HepG2 (cell line): ENCODE measurements at regions not wholly inside any gene's neighbourhood (a gene's known extent, or its start where the extent isn't known, plus 50 kb on each side); places are given as distances from the start of the nearest gene placed in this dataset.

ENCODE experiments used
- ATAC-seq: fragments of 200-7000 bp; cut with Tn5 transposase; 3 replicates; pipeline ENCODE4 v1.9.1; 2020; ENCODE audit warnings: mild to moderate bottlenecking, moderate library complexity
- BruUV-seq: library from RNA; stranded (reverse); fragments of 400-500 nt; replicated peaks from 2 replicates; lab custom pipeline; 2021; lab: Mats Ljungman, UMichigan
- CTCF ChIA-PET: fragments of 300-600 bp; formaldehyde crosslinking; extraction: SDS; loops from one replicate; lab custom pipeline; 2021; ENCODE audit warnings: low total read pairs, inconsistent platforms, low intra/inter-chr PET ratio; lab: Yijun Ruan, JAX
- POLR2A ChIA-PET: fragments of 350-600 bp; sonication (Branson Sonifier 250); formaldehyde crosslinking; loops from one replicate; lab custom pipeline; 2020; ENCODE audit warnings: antibody characterized with exemption, inconsistent platforms; lab: Yijun Ruan, JAX
- DNase-seq: peaks from one replicate; pipeline ENCODE4 v3.0.0-alpha.2; 2015; ENCODE audit warnings: low spot score
- FAIRE-seq: peaks from 3 replicates; lab custom pipeline; 2011; peaks lifted over from hg19 to GRCh38; lab: Jason Lieb, UNC
- H2AFZ ChIP-seq: one replicate; pipeline ENCODE4 v1.6.1; 2011; ENCODE audit warnings: low read length, inconsistent platforms
- H3K27ac ChIP-seq: fragments of 300-600 bp; 3 replicates; pipeline ENCODE4 v1.8.0; 2011; ENCODE audit warnings: mixed run types, mild to moderate bottlenecking, mixed read lengths, low read length, inconsistent platforms; ENCODE audit not compliant: insufficient read depth; ENCODE audit errors: extremely low read length
- H3K27me3 ChIP-seq, 2 experiments: fragments of 200-600 bp in 1 of 2; 2 replicates in 1 of 2; 3 replicates in 1 of 2; pipeline versions ENCODE4 v1.6.0 to v1.8.0; 2011; ENCODE audit warnings: low read length in 2 of 2, mild to moderate bottlenecking in 2 of 2, moderate library complexity in 2 of 2, inconsistent platforms in 1 of 2; ENCODE audit not compliant: insufficient read depth in 2 of 2, control insufficient read depth in 1 of 2
- H3K36me3 ChIP-seq, 2 experiments: fragments of 200-600 bp in 1 of 2; replicated peaks in 1 of 2; 2 replicates in 1 of 2; 3 replicates in 1 of 2; pipeline versions ENCODE4 v1.5.1 to v1.8.0; 2011; ENCODE audit warnings: low read length in 2 of 2, inconsistent platforms in 1 of 2; ENCODE audit not compliant: insufficient read depth in 2 of 2, control insufficient read depth in 1 of 2
- H3K4me1 ChIP-seq: 2 replicates; pipeline ENCODE4 v1.5.1; 2012; ENCODE audit warnings: low read length, inconsistent platforms; ENCODE audit not compliant: insufficient read depth
- H3K4me2 ChIP-seq: 2 replicates; pipeline ENCODE4 v1.6.0; 2011; ENCODE audit warnings: low read depth, low read length, inconsistent platforms
- H3K4me3 ChIP-seq, 3 experiments: fragments of 200-600 bp in 1 of 3; sonication (generic), shearing (Covaris generic) in 1 of 3; replicated peaks in 1 of 3; 2 replicates each; pipeline ENCODE4 v1.5.1; 2011 to 2016; ENCODE audit warnings: low read length in 3 of 3, inconsistent platforms in 2 of 3, low read depth in 2 of 3, mild to moderate bottlenecking in 2 of 3, control low read depth in 1 of 3, mixed read lengths in 1 of 3; ENCODE audit not compliant: insufficient read depth in 1 of 3
- H3K79me2 ChIP-seq: one replicate; pipeline ENCODE4 v1.6.1; 2011; ENCODE audit warnings: low read length, inconsistent platforms; ENCODE audit not compliant: insufficient read depth
- H3K9ac ChIP-seq: 2 replicates; pipeline ENCODE4 v1.6.0; 2011; ENCODE audit warnings: mild to moderate bottlenecking, low read depth, low read length, inconsistent platforms; ENCODE audit not compliant: insufficient read depth
- H3K9me3 ChIP-seq: 2 replicates; pipeline ENCODE4 v1.5.1; 2012; ENCODE audit warnings: mild to moderate bottlenecking, low read length
- H4K20me1 ChIP-seq: 2 replicates; pipeline ENCODE4 v1.6.0; 2011; ENCODE audit warnings: inconsistent platforms, mild to moderate bottlenecking, low read length, moderate library complexity; ENCODE audit not compliant: insufficient read depth
- IKZF1 ChIP-seq: fragments of 450-650 bp; IDR thresholded peaks from 2 replicates; pipeline ENCODE4 v1.7.1; 2016
- KDM3A ChIP-seq: IDR thresholded peaks from 2 replicates; pipeline ENCODE4 v1.6.1; 2018; ENCODE audit warnings: low read depth, missing compliant biosample characterization
- KDM5B ChIP-seq: sonication (generic); formaldehyde crosslinking; IDR thresholded peaks from 2 replicates; pipeline ENCODE4 v1.4.0; 2020; ENCODE audit warnings: missing genetic modification reagents, mild to moderate bottlenecking, borderline replicate concordance
- POLR2AphosphoS5 ChIP-seq: IDR thresholded peaks from 2 replicates; pipeline ENCODE4 v1.6.1; 2012; ENCODE audit warnings: low read depth, low read length
- SRF ChIP-seq: IDR thresholded peaks from 2 replicates; pipeline ENCODE4 v1.6.1; 2011; ENCODE audit warnings: mild to moderate bottlenecking, low read depth, low read length, moderate library complexity
- ZBTB38 ChIP-seq: sonication (generic); formaldehyde crosslinking; IDR thresholded peaks from 2 replicates; pipeline ENCODE4 v1.5.1; 2020; ENCODE audit warnings: mild to moderate bottlenecking, missing genetic modification reagents
- ZMAT3 ChIP-seq: sonication (generic); formaldehyde crosslinking; conservative IDR thresholded peaks from 2 replicates; pipeline ENCODE4 v1.7.0; 2021; ENCODE audit warnings: missing genetic modification reagents
- ZNF629 ChIP-seq: sonication (generic); formaldehyde crosslinking; conservative IDR thresholded peaks from 2 replicates; pipeline ENCODE4 v1.5.0; 2020; ENCODE audit warnings: missing genetic modification reagents
- whole genome bisulfite sequencing: methylation state at CpG from one replicate; pipeline ENCODE4 v1.1.6; 2017; ENCODE audit warnings: low lambda C conversion rate; 5-methylcytosine and 5-hydroxymethylcytosine counted together
- in situ Hi-C: cut with HindIII; loops from 2 replicates; pipeline ENCODE4 v1.10.0; 2017; ENCODE audit warnings: low pct_unique_long_range_greater_than_20kb; ENCODE audit not compliant: extremely low pct_ligation_motif_present
- intact Hi-C: fragments of 100-400 bp; cut with micrococcal nuclease; formaldehyde crosslinking; loops from one replicate; pipeline ENCODE4 v1.10.0; 2022; ENCODE audit not compliant: unreplicated experiment
- TF ChIP-seq, protein P1 (sequence below): sonication (generic); formaldehyde crosslinking; IDR thresholded peaks from 2 replicates; pipeline ENCODE4 v1.4.0; 2020; ENCODE audit warnings: missing genetic modification reagents, borderline replicate concordance
- TF ChIP-seq, protein P2 (sequence below): sonication (generic); formaldehyde crosslinking; IDR thresholded peaks from 2 replicates; pipeline ENCODE4; 2020; ENCODE audit warnings: missing genetic modification reagents, mild to moderate bottlenecking, borderline replicate concordance
- TF ChIP-seq, protein P3 (sequence below): sonication (generic); formaldehyde crosslinking; IDR thresholded peaks from 2 replicates; pipeline ENCODE4 v1.5.1; 2020; ENCODE audit warnings: missing genetic modification reagents, mild to moderate bottlenecking, borderline replicate concordance

DNA sequence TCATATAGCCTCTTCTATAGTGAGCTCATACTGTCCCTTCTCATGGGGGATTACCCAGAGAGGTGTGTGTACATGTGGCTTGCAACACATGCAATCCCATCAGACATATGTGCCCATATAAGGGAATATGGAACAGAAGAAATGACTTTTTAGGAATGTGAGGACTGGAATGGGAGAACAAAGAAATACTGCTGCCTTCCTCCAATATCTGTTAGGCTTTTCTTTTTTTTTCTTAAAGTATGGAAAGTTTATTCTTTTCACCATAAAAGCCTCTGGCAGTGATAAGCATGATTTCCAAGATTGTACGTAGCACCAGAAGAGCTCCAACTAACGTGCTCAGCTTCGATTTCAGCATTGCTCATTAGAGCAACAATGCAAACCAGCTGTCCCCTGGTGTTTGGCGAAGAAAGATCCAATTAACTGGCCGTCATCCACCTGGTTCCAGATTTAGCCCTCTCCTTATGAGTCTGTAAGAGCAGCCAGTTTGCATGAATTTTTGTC, 113.6 kb downstream of the ADCYAP1 start:
- Histone ChIP-seq H4K20me1 (no peaks in the 10 kb centered on the region), H3K9me3 (no peaks in the 10 kb centered on the region), H2AFZ (no peak overlapping the region), H3K9ac (no peak overlapping the region), H3K27ac (no peak overlapping the region), H3K4me2 (no peak overlapping the region), H3K79me2 (no peaks in the 10 kb centered on the region), H3K4me3 (no peak overlapping the region), H3K27me3 (no peaks in the 10 kb centered on the region), H3K4me1 (no peaks in the 10 kb centered on the region), H3K36me3 (no peaks in the 10 kb centered on the region)
- no TSS peak for BruUV-seq
- DNase-seq (no peak), ATAC-seq (no peak), FAIRE-seq (no peak)
- WGBS, result 16% methylated on average over 5 of the region's 5 CpGs
- ChIA-PET CTCF (no interaction called here), POLR2A (no interaction called here)
- intact Hi-C loops, result no loop called here
- TF ChIP-seq POLR2AphosphoS5 (no peak), SRF (0 out of 2 replicates have a peak, but pooled peaks have one; percentile 30)
- in situ Hi-C loops, result no loop called here

DNA sequence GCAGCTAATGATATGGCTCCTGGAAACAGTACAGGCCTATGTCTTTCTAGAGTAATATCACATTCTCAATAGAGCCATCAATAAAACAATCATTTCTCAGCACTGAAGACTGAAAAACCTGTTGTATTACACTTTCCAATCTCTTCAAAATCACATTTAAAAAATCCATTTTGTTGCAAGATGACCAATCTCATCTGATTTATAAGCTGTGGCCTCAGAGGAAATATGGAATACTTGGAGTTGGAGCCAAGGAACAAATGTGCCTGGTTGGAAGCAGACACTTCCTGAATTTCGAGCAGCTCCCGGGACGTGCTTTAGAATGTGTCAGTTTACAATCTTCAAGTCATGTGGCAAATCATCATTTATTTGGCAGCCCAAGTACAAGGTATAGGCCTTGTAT, 114.5 kb downstream of the ADCYAP1 start:
- CTCF ChIA-PET, result no interaction called here
- 0% methylated on average over 3 of the region's 3 CpGs for WGBS
- intact Hi-C loops, result no loop called here
- Histone ChIP-seq H3K9me3 (no peaks in the 10 kb centered on the region), H3K79me2 (no peaks in the 10 kb centered on the region), H3K4me1 (no peaks in the 10 kb centered on the region), H3K9ac (no peak overlapping the region), H3K36me3 (no peaks in the 10 kb centered on the region), H3K27ac (no peak overlapping the region), H3K4me2 (no peak overlapping the region), H4K20me1 (no peaks in the 10 kb centered on the region), H2AFZ (no peak overlapping the region), H3K27me3 (no peaks in the 10 kb centered on the region), H3K4me3 (no peak overlapping the region)
- TF ChIP-seq, protein P1, sequence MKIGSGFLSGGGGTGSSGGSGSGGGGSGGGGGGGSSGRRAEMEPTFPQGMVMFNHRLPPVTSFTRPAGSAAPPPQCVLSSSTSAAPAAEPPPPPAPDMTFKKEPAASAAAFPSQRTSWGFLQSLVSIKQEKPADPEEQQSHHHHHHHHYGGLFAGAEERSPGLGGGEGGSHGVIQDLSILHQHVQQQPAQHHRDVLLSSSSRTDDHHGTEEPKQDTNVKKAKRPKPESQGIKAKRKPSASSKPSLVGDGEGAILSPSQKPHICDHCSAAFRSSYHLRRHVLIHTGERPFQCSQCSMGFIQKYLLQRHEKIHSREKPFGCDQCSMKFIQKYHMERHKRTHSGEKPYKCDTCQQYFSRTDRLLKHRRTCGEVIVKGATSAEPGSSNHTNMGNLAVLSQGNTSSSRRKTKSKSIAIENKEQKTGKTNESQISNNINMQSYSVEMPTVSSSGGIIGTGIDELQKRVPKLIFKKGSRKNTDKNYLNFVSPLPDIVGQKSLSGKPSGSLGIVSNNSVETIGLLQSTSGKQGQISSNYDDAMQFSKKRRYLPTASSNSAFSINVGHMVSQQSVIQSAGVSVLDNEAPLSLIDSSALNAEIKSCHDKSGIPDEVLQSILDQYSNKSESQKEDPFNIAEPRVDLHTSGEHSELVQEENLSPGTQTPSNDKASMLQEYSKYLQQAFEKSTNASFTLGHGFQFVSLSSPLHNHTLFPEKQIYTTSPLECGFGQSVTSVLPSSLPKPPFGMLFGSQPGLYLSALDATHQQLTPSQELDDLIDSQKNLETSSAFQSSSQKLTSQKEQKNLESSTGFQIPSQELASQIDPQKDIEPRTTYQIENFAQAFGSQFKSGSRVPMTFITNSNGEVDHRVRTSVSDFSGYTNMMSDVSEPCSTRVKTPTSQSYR (CRISPR knock-in tag), result no peak
- TF ChIP-seq, protein P2, sequence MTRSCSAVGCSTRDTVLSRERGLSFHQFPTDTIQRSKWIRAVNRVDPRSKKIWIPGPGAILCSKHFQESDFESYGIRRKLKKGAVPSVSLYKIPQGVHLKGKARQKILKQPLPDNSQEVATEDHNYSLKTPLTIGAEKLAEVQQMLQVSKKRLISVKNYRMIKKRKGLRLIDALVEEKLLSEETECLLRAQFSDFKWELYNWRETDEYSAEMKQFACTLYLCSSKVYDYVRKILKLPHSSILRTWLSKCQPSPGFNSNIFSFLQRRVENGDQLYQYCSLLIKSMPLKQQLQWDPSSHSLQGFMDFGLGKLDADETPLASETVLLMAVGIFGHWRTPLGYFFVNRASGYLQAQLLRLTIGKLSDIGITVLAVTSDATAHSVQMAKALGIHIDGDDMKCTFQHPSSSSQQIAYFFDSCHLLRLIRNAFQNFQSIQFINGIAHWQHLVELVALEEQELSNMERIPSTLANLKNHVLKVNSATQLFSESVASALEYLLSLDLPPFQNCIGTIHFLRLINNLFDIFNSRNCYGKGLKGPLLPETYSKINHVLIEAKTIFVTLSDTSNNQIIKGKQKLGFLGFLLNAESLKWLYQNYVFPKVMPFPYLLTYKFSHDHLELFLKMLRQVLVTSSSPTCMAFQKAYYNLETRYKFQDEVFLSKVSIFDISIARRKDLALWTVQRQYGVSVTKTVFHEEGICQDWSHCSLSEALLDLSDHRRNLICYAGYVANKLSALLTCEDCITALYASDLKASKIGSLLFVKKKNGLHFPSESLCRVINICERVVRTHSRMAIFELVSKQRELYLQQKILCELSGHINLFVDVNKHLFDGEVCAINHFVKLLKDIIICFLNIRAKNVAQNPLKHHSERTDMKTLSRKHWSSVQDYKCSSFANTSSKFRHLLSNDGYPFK (CRISPR knock-in tag), result no peak
- TF ChIP-seq KDM3A (CRISPR knock-in tag) (no peak), ZBTB38 (CRISPR knock-in tag) (no peak), IKZF1 (no peak), ZNF629 (CRISPR knock-in tag) (no peak), ZMAT3 (no peak), KDM5B (CRISPR knock-in tag) (no peak)
- TF ChIP-seq, protein P3, sequence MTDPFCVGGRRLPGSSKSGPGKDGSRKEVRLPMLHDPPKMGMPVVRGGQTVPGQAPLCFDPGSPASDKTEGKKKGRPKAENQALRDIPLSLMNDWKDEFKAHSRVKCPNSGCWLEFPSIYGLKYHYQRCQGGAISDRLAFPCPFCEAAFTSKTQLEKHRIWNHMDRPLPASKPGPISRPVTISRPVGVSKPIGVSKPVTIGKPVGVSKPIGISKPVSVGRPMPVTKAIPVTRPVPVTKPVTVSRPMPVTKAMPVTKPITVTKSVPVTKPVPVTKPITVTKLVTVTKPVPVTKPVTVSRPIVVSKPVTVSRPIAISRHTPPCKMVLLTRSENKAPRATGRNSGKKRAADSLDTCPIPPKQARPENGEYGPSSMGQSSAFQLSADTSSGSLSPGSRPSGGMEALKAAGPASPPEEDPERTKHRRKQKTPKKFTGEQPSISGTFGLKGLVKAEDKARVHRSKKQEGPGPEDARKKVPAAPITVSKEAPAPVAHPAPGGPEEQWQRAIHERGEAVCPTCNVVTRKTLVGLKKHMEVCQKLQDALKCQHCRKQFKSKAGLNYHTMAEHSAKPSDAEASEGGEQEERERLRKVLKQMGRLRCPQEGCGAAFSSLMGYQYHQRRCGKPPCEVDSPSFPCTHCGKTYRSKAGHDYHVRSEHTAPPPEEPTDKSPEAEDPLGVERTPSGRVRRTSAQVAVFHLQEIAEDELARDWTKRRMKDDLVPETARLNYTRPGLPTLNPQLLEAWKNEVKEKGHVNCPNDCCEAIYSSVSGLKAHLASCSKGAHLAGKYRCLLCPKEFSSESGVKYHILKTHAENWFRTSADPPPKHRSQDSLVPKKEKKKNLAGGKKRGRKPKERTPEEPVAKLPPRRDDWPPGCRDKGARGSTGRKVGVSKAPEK (CRISPR knock-in tag), result no peak
- FAIRE-seq (no peak), DNase-seq (no peak), ATAC-seq (no peak)
- in situ Hi-C loops, result no loop called here
- POLR2A ChIA-PET, result no interaction called here
- no TSS peak for BruUV-seq
